ENCODE measurements at regions not wholly inside any gene's neighbourhood (a gene's known extent, or its start where the extent isn't known, plus 50 kb on each side); places are given as distances from the start of the nearest gene placed in this dataset.

DNA sequence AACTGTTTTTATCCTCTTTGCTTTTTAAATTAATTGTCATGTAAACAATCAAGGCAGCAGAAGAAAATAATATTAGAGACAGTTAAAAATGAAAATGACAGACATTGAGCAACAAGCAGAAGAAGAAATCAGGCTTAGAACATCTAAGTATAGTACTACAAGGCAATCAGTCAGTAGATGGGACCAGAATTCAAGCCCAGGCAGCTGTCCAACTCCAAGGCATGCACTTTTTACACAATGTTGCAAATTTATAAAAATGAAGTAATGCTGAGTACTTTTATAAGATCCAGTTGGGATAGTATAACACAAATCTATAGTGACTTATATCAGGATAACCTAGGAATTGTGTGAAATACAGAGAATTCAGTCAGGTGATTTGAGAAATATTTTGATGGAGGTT, 2815.8 kb downstream of the PCDH9 start:
- no peak overlapping the region for H3K4me3 ChIP-seq (ENCODE audit: low read depth, low read length)
- no peak for DNase-seq (ENCODE audit: low read depth)
- TF ChIP-seq, protein P1, sequence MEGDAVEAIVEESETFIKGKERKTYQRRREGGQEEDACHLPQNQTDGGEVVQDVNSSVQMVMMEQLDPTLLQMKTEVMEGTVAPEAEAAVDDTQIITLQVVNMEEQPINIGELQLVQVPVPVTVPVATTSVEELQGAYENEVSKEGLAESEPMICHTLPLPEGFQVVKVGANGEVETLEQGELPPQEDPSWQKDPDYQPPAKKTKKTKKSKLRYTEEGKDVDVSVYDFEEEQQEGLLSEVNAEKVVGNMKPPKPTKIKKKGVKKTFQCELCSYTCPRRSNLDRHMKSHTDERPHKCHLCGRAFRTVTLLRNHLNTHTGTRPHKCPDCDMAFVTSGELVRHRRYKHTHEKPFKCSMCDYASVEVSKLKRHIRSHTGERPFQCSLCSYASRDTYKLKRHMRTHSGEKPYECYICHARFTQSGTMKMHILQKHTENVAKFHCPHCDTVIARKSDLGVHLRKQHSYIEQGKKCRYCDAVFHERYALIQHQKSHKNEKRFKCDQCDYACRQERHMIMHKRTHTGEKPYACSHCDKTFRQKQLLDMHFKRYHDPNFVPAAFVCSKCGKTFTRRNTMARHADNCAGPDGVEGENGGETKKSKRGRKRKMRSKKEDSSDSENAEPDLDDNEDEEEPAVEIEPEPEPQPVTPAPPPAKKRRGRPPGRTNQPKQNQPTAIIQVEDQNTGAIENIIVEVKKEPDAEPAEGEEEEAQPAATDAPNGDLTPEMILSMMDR (conservative IDR thresholded peaks at IDR 0.05; ENCODE audit: low read depth, low read length) = no peak

DNA sequence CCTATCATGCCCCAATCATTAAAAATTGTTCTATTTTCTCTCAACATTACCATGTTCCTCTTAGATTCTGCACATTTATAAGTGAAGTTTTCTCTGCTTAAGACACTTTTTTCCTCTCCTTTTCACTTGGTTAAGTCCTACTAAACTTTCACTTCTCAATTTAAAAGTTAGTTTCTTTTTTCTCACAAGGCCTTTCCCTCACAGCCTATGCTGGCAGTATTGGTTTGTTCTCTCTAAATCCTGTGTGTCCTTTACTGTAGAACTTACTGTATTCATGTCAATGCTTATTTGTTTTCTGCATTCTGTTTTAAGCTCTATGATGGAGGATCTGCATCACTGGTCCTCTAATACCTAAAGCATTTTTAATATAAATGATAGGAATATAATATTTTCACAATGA, 2816.6 kb downstream of the PCDH9 start:
- TF ChIP-seq, protein P1 (conservative IDR thresholded peaks at IDR 0.05; ENCODE audit: low read depth, low read length) = no peak
- H3K4me3 ChIP-seq (ENCODE audit: low read depth, low read length) = no peak overlapping the region
- no peak for DNase-seq (ENCODE audit: low read depth)

DNA sequence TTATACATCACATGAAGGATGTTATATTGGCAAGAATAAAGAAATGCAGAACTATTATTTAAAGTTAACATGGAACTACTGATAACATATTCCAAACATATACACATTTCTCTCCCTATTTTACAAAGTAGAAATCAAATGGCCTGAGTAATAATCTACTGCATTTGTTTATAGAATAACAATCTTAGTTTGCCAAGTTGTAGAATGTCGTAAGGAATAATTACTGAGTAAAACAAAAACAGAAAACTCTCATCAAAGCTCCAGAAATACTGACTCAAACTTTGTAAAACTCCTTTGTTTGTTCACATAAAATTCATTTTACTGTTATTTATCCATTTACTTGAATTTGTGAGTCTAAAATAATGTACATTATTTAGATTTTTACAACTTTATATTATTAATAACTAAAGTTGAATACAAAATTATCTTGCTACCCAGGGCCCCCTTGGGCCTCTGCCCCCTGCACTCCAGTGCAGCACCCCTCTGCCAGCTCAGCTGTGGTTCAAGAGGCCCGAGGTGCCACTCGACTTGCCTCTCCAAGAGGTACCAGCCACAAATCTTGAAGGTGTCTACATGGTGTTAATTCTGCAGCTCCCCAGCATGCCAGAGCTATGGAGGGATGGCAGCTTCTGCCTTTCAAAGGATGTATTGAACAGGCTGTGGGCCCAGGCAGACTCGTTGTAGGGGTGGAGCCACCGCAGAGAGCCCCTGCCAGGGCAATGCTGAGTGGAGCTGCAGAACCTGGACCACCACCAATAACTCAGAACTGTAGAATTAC, 2819.7 kb downstream of the PCDH9 start:
- DNase-seq (ENCODE audit: low read depth) = no peak
- H3K4me3 ChIP-seq (ENCODE audit: low read depth, low read length) = no peak overlapping the region
- TF ChIP-seq, protein P1 (conservative IDR thresholded peaks at IDR 0.05; ENCODE audit: low read depth, low read length) = no peak

DNA sequence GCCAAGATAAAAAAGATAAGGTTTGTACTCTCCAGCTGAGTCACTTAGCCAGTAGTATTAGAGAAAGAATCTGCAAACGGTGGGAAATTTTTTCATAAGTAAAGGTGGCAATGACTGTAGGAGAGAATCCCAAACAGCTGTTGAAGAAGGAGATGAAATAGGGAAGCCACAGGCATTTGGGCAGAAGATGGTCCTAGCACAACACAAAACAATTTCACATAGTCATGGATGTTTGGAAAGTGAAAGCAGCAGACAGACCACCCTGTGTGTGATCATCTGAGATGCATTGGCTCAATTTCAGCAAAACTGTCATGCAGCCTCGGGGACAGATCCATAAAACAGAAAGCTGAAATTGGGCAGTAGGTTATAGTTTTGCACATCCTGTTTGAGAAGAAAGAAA, 2832.4 kb downstream of the PCDH9 start:
- no peak overlapping the region for H3K4me3 ChIP-seq (ENCODE audit: low read depth, low read length)
- no peak for DNase-seq (ENCODE audit: low read depth)
- TF ChIP-seq, protein P1 (conservative IDR thresholded peaks at IDR 0.05; ENCODE audit: low read depth, low read length) = no peak

DNA sequence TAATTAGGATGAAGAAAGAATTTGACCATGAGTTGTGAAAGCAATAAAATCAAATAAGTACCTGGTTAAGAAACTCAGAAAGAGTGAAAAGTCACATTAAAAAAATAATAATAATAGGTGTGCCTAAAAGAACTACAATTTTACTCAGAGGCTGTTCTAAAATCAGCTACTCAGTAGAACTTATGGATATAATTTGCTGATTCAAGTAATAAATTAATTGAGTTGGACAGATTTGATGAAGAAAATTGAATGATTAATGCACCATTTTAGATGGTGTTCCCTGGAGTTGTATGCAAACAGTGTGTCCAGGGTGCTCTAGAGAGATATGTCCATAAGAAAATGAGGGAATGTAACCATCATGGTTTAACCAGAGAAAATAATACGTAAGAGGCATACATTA, 2852.5 kb downstream of the PCDH9 start:
- H3K4me3 ChIP-seq (ENCODE audit: low read depth, low read length) = no peak overlapping the region
- TF ChIP-seq, protein P1 (conservative IDR thresholded peaks at IDR 0.05; ENCODE audit: low read depth, low read length) = no peak
- no peak for DNase-seq (ENCODE audit: low read depth)

DNA sequence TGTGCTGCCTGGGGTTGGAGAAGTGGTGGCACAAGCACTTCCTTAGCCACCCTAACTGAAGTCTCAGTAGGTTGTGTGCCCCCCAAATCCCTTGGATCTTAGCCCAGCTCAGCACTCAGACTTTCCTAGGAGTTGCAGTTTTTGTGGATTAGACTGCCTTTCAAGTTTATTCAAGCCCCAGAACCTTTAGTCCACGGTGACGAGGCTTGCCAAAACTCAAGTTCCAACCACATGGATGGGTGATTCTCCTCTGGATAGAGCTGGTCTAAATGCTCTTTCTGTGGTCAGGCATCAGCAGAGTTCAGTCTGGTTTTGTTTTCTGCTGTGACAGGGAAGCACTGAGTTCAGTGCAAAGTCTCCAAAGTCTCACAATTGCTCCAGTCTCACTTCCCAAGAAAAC, 2858.7 kb downstream of the PCDH9 start:
- DNase-seq (ENCODE audit: low read depth) = no peak
- TF ChIP-seq, protein P1 (conservative IDR thresholded peaks at IDR 0.05; ENCODE audit: low read depth, low read length) = no peak
- no peak overlapping the region for H3K4me3 ChIP-seq (ENCODE audit: low read depth, low read length)

DNA sequence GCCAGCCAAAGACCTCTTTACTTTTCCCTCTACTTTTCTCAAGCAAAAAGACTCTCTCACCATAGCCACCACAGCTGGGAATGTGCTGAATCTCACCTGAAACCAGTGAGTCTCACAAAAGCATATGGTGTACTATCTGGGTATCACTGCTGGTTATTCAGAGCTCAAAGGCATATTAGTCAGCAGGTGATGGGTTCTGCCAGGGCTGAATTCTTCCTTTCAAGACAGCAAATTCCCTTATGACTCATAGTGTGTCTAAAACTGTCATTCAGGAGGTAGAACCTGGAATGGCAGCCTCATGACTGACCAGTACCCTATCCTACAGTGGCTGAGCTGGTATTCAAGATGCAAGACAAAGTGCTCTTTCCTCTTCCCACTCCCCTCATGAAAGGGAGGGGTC, 2859.1 kb downstream of the PCDH9 start:
- no peak overlapping the region for H3K4me3 ChIP-seq (ENCODE audit: low read depth, low read length)
- TF ChIP-seq, protein P1 (conservative IDR thresholded peaks at IDR 0.05; ENCODE audit: low read depth, low read length) = no peak
- no peak for DNase-seq (ENCODE audit: low read depth)
